NCI-H82 treated with DMSO at 0.1 percent for 48 hours (cell line): ENCODE measurements at regions not wholly inside any gene's neighbourhood (a gene's known extent, or its start where the extent isn't known, plus 50 kb on each side); places are given as distances from the start of the nearest gene placed in this dataset.
"Not testable (repeated sequence)": the region's sequence is repeated elsewhere in the genome, so short reads cannot be mapped to it uniquely, and the experiment has no call there.

Experiments used
- DNase-seq: peaks from one replicate; lab custom pipeline; 2025; ENCODE audit not compliant: unreplicated experiment; lab: John Stamatoyannopoulos, UW

DNA sequence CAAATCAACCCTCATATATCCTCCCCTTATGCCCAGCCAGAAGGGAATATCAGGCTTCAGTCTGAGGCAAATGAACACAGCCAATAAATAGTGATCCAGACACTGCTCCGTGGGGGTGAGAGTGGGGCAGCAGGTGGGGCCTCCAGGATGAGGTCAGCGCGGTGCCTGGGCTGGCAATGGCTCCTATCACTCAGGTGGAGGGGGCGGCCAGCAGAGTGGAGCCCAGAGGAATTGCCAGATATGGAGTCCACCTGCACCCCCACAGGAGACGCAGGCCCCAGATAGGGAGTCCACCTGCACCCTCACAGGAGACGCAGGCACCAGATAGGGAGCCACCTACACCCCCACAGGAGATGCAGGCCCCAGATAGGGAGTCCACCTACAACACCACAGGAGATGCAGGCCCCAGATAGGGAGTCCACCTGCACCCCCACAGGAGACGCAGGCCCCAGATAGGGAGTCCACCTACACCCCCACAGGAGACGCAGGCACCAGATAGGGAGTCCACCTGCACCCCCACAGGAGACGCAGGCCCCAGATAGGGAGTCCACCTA is 78.0 kb upstream of the PPP2R2D start:
- no peak for DNase-seq

DNA sequence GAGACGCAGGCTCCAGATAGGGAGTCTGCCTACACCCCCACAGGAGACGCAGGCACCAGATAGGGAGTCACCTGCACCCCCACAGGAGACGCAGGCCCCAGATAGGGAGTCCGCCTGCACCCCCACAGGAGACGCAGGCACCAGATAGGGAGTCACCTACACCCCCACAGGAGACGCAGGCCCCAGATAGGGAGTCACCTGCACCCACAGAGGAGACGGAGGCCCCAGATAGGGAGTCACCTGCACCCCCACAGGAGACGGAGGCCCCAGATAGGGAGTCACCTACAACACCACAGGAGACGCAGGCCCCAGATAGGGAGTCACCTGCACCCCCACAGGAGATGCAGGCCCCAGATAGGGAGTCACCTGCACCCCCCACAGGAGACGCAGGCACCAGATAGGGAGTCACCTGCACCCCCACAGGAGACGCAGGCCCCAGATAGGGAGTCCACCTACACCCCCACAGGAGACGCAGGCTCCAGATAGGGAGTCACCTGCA is 77.2 kb upstream of the PPP2R2D start:
- DNase-seq: not testable (repeated sequence)

DNA sequence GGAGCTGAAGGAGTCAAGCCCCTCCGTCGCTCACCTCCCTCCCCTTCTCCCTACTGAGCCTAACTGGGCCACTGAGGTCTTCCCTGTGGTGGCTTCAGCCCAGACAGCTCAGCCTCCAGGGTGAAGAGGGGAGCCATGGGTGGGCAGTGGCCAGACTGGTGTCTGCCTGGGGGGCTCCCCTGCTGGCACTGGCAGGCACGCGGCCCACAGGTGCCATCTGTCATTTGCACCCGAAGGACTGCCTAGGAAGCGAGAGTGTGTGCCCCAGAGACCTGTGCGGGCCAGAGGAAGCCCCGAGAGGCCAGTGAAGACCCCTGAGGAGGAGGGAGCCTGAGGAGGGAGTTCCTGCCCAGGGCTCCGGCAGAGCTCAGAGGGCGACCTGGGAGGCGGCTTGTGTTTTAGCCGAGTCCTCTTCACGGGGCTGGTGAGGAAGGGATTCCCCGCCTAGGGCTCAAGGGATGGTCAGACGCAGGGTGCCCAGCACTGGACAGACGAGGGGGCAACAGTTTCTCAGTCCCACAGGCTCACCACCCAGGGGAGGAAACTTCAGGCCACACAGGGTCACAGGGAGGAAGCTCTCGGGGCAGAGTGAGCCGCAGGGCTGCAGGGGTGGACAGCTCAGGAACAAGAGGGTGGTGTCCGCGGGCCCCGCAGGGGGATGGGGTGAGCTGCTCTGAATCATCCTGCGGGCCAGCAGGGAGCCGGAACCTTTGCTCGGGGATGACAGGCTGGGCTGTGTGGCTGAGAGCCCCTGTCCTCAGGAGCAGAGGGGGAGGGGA is 76.2 kb upstream of the PPP2R2D start:
- no peak for DNase-seq

DNA sequence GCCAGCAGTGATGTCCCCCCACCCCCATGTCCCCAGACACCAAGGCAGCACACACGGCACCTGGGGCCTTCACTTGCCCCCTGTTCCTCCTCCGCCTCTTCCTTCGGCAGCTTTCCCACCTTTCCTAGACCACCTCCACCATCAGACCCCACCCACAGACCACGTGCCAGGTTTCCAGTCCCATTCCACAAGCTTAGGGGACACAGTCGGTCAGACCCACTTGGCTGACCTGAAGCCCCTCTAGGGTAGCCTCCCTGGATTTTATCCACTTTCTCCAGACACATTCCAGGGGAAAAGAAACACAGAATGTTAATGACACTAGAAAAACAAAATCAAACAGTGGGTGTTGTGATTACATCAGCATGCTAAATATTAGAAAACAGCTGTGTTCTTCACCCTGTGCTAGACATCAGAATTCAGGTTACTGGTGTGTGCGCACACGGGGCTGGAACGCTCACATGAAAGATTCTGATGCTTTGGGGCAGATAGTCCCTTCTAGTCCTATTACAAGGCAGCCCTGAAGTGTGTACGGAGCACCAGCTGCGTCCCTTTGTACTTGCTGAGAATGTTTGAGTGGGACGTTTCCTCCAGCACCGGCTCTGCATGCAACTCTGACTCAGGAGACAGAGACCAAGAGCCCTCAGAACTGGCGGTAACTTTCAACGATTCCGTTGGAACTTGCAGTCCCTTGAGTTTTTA is 75.5 kb upstream of the PPP2R2D start:
- no peak for DNase-seq

DNA sequence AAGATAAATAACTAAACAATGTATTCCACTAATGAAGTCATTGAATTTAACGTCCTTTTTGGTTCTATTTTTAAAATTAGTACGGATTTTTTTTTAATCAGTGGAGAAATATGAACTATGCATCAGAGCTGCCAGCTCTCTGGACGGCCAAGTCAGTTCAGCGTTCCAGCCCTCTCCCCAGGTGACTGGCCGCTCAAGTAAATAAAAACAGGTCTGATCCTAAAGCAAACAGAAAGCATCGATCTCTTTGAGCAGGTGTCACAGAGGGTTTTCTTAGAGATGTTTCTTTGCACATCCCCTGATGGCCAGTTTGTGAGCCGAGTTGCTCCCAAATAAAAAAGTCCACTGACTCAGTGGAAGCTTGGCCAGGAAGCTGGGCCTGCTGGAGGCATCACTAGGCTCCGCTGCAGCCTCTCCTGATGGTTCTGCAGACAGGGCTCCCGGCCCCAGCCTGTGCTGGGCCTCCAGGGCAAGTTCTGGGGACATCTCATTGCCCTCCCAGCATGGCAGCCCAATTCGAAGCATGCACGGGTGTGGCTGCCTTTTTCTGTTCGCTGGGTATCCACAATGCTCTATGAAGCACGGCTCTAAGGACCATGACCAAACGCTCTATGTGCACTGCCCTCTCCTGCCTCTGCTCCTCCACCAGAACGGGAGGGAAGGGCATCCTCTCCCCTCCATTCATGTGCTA is 74.7 kb upstream of the PPP2R2D start:
- no peak for DNase-seq

DNA sequence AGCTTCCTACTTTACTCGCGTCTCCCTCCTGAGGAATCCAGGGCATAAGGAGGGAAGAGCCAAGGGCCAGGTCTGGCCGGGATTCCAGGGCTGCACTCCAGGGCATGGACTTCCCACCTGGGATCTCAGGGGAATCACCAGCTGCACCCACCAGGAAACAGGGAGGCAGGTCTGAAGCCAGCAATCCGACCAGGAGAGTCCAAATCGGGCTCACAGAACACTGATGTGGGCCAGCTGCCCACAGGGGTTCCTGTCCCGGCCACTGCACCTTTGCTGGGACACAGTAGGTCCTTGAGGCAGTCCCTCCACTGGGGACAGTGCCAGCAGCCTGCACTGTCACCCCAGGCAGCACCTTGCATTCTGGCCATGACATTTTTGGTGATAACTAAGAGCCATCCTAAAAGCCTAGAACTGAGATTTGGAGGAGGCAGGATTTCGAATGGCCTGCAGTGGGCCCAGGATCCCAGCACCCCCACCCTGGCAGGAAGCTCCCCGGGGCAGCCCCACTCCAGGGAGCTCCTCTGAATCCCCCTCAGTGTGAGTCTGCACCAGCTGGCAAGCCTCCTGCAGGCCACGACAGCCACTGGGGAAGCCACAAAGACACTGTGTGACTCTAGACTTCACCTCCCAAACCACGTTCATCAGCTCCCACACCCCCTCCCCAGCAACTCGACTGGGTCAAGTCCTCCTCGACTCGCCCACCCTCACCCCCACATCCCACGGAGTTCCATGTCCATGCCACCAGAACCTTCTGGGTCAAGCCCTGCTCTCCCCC is 71.5 kb upstream of the PPP2R2D start:
- DNase-seq: no peak

DNA sequence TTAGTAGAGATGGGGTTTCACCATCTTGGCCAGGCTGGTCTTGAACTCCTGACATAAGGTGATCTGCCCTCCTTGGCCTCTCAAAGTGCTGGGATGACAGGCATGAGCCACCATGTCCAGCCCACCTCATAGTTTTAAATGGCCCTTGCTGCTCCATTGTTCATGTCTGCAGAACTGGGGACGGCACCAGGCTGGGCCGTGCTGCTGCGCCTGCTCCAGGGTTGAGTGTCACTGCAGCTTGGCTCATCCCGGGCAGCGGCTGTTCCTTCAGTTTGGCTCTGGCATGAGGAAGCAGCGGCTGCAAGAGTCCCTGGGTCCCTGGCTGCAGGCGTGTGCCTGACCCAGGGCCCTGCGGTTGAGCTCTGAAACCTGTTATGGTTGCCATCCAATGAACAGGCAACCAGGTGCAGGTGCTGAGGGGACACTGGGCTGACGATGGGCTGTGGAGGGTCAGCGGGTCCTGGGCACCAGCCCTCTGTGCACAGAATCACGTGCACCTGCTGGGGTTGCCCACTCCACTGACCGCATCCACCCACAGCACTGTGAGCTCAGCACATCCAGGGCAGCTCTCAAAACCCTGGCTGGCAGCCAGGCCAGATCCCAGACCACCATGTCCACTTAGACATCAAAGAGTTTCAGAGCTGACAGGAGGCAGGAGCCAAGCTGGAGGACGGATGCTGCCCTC is 70.2 kb upstream of the PPP2R2D start:
- no peak for DNase-seq

DNA sequence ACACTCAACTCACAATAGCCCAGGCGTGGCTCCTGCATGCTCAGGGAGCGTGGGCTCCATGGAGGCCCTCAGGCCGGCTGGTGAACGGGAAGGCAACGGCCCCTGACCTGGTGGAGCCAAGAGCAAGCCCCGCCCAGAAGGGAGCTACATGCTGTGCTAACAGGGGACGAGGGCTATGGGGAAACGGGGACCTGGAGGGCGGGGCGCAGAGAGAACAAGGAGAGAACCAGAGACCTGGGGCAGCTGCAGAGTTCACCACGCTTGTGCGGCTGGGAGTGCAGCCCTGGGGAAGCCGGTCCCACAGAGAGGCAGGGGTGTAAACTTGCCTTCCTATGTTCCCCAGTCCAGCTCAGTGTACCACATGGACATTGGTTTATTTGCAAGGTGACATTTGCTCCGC is 69.2 kb upstream of the PPP2R2D start:
- no peak for DNase-seq

- DNase-seq: no peak
Measured at GRCh38 chr10:131832056-131832685, 68.6 kb upstream of the PPP2R2D start.

GRCh38 chr10:131833013-131833412 is 67.8 kb upstream of the PPP2R2D start:
- DNase-seq: no peak

GRCh38 chr10:131833446-131834080 is 67.2 kb upstream of the PPP2R2D start:
- DNase-seq: no peak

- no peak for DNase-seq
Measured at GRCh38 chr10:131834152-131834810, 66.5 kb upstream of the PPP2R2D start.

GRCh38 chr10:131838966-131839742 is 61.7 kb upstream of the PPP2R2D start:
- no peak for DNase-seq

GRCh38 chr10:131839880-131840787 is 60.7 kb upstream of the PPP2R2D start:
- DNase-seq: not testable (repeated sequence)

GRCh38 chr10:131840788-131841118 is 60.1 kb upstream of the PPP2R2D start:
- no peak for DNase-seq

- no peak for DNase-seq
Measured at GRCh38 chr10:131841131-131841660, 59.6 kb upstream of the PPP2R2D start.

- DNase-seq: no peak
Measured at GRCh38 chr10:131841661-131842139, 59.1 kb upstream of the PPP2R2D start.
